ENCODE measurements at regions not wholly inside any gene's neighbourhood (a gene's known extent, or its start where the extent isn't known, plus 50 kb on each side); places are given as distances from the start of the nearest gene placed in this dataset.

DNA sequence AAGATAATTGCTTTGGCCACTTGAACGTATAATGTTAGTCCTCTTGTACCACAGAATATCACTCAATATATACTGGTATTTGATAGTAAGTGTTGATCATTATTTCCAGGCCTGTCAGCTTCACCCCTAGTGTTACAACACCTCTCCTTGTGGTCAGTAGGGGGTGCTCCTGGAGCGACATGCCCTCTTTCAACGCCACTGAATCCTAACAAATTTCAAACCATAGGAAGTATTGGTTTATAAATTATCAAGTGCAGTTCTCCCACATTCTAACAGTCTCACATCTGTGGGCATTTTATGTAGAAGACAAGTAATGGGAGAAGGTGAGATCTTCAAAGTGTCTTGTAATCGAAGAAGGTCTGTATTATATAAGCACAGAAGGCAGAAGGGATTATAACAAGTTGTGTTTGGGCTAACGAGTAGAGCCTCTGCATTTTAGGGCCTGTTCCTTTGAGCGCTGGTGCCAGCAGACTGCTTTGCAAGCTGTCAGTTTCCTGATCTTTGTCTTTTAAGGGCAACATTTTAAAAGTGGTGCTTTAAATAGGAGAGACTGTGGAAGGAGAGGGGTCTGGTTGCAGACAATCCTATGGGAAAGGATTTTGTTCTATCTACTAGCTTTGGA, 57.1 kb upstream of the CEP162 start:
- DNase-seq (ENCODE audit: low read depth, low spot score) = no peak
- no peak overlapping the region for H3K4me3 ChIP-seq (ENCODE audit: low read depth, low read length)
- TF ChIP-seq CTCF (IDR thresholded peaks at IDR 0.05; ENCODE audit: low read depth, low read length) = peak; percentile 38
- in situ Hi-C loops (cut with HindIII; ENCODE audit: low sequenced_read_pairs) = no loop called here

DNA sequence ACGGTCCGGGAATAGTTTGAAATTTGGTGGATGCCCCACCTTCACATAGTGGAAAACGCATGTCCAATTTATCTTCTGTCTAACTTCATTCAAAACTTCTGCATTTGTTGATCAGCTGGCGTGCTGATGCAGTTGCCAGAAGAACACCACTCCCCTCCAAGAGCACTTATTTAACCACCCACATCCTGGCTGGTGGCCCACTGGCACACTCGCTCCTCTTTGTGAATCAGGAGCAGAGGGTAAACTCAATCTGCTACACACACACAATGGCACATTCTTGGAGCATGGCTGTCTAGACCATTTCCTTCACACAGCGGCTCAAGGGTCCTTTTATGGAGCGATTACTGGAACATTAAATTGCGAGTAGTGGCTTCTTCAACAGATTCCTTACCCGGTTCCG, 55.1 kb upstream of the CEP162 start:
- TF ChIP-seq CTCF (IDR thresholded peaks at IDR 0.05; ENCODE audit: low read depth, low read length) = no peak
- in situ Hi-C loops (cut with HindIII; ENCODE audit: low sequenced_read_pairs) = no loop called here
- no peak overlapping the region for H3K4me3 ChIP-seq (ENCODE audit: low read depth, low read length)
- peak; percentile 74 for DNase-seq (ENCODE audit: low read depth, low spot score)

DNA sequence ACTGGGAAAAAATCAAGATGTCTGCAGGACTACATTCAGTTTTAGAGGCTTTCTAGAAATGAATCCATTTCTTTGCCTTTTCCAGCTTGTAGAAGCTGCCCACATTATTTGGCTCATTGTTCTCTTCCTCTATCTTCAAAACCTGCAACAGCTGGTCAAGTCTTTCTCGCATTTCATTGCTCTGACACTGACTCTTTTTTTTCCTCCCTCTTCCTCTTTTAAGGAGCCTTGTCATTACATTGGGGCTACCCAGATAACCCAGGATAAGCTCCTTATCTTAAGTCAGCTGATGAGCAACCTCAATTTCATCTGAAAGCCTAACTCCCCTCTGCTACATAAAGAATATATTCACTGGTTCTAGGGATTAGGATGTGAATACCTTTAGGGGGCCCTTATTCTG, 53.2 kb upstream of the CEP162 start:
- in situ Hi-C loops (cut with HindIII; ENCODE audit: low sequenced_read_pairs) = no loop called here
- no peak for DNase-seq (ENCODE audit: low read depth, low spot score)
- no peak for TF ChIP-seq CTCF (IDR thresholded peaks at IDR 0.05; ENCODE audit: low read depth, low read length)
- H3K4me3 ChIP-seq (ENCODE audit: low read depth, low read length) = no peak overlapping the region

GRCh38 chr6:84280030-84280429, 52.6 kb upstream of the CEP162 start:
- no peak for TF ChIP-seq CTCF (IDR thresholded peaks at IDR 0.05; ENCODE audit: low read depth, low read length)
- in situ Hi-C loops (cut with HindIII; ENCODE audit: low sequenced_read_pairs) = no loop called here
- DNase-seq (ENCODE audit: low read depth, low spot score) = no peak
- H3K4me3 ChIP-seq (ENCODE audit: low read depth, low read length) = no peak overlapping the region

GRCh38 chr6:84278321-84278998, 51.0 kb upstream of the CEP162 start:
- H3K4me3 ChIP-seq (ENCODE audit: low read depth, low read length) = no peak overlapping the region
- TF ChIP-seq CTCF (IDR thresholded peaks at IDR 0.05; ENCODE audit: low read depth, low read length) = no peak
- no peak for DNase-seq (ENCODE audit: low read depth, low spot score)
- in situ Hi-C loops (cut with HindIII; ENCODE audit: low sequenced_read_pairs) = no loop called here

Measured in astrocyte of the spinal cord (primary cell).